H1 (cell line): ENCODE measurements at regions not wholly inside any gene's neighbourhood (a gene's known extent, or its start where the extent isn't known, plus 50 kb on each side); places are given as distances from the start of the nearest gene placed in this dataset.

Experiments used
- BACH1 ChIP-seq: IDR thresholded peaks from 2 replicates; pipeline ENCODE4 v1.6.1; 2012; ENCODE audit warnings: low read length, improper control_type of control experiment
- CBX8 ChIP-seq: fragments of 300-800, 300-1000 bp; sonication (generic); IDR thresholded peaks from 2 replicates; pipeline ENCODE4 v1.7.1; 2016; ENCODE audit warnings: low read depth, low read length, borderline replicate concordance
- CREB1 ChIP-seq: IDR thresholded peaks from 2 replicates; pipeline ENCODE4 v1.6.1; 2012; ENCODE audit warnings: inconsistent platforms
- RAD21 ChIP-seq, 2 experiments: IDR thresholded peaks in 1 of 2; conservative IDR thresholded peaks in 1 of 2; 2 replicates each; pipeline ENCODE4 v1.6.1; 2011; ENCODE audit warnings: low read depth in 2 of 2, low read length in 2 of 2, improper control_type of control experiment in 1 of 2, inconsistent platforms in 1 of 2, mild to moderate bottlenecking in 1 of 2, moderate library complexity in 1 of 2
- TF ChIP-seq, protein P1 (sequence below): fragments of 300-600 bp; sonication (generic); IDR thresholded peaks from 2 replicates; pipeline ENCODE4 v1.7.1; 2012; ENCODE audit warnings: low read length, moderate library complexity, mild to moderate bottlenecking, inconsistent platforms; ENCODE audit not compliant: insufficient replicate concordance
- TF ChIP-seq, protein P2 (sequence below), 3 experiments: IDR thresholded peaks; 1 replicate in 2 of 3; 2 replicates in 1 of 3; pipeline versions ENCODE4 v1.5.1 to v1.6.1; 2011; ENCODE audit warnings: low read length in 3 of 3, mild to moderate bottlenecking in 3 of 3, inconsistent platforms in 2 of 3, low read depth in 1 of 3, moderate library complexity in 1 of 3; ENCODE audit not compliant: insufficient read depth in 1 of 3; ENCODE audit errors: control extremely low read depth in 1 of 3

DNA sequence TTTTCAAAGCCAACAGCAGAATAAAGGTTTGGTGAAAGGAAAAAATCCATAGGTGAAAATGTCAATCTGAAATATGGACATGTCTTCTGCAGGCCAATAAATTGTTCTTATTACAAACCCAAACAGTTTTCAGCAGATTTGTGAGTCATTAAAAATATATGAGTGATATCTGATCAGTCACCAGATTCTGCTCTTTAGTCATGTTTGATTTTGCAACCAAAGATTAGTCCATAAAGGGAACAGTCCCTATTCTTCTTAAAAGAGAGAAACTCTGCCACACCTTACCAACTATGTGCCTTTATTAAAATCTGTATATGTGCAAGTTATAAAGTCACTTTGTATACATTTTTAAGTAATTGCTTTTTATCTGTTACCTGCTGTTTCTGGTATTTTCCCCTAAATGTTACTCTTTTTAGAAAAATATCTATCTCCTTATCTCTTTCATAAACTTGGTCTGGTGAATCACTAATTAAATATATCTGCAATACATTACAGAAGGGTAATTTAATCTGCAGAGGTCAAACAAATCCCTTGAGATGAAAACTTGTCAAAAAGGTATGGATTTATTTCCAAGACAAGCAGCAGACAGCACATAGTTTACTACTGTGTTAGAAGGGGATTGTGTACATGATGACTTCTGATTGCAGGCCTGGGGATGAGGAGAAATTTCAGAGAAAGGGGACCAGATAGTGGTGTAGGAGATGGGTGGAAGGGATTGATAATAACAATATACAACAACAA, 322.9 kb upstream of the NWD2 start (continued):
- TF ChIP-seq, protein P1, sequence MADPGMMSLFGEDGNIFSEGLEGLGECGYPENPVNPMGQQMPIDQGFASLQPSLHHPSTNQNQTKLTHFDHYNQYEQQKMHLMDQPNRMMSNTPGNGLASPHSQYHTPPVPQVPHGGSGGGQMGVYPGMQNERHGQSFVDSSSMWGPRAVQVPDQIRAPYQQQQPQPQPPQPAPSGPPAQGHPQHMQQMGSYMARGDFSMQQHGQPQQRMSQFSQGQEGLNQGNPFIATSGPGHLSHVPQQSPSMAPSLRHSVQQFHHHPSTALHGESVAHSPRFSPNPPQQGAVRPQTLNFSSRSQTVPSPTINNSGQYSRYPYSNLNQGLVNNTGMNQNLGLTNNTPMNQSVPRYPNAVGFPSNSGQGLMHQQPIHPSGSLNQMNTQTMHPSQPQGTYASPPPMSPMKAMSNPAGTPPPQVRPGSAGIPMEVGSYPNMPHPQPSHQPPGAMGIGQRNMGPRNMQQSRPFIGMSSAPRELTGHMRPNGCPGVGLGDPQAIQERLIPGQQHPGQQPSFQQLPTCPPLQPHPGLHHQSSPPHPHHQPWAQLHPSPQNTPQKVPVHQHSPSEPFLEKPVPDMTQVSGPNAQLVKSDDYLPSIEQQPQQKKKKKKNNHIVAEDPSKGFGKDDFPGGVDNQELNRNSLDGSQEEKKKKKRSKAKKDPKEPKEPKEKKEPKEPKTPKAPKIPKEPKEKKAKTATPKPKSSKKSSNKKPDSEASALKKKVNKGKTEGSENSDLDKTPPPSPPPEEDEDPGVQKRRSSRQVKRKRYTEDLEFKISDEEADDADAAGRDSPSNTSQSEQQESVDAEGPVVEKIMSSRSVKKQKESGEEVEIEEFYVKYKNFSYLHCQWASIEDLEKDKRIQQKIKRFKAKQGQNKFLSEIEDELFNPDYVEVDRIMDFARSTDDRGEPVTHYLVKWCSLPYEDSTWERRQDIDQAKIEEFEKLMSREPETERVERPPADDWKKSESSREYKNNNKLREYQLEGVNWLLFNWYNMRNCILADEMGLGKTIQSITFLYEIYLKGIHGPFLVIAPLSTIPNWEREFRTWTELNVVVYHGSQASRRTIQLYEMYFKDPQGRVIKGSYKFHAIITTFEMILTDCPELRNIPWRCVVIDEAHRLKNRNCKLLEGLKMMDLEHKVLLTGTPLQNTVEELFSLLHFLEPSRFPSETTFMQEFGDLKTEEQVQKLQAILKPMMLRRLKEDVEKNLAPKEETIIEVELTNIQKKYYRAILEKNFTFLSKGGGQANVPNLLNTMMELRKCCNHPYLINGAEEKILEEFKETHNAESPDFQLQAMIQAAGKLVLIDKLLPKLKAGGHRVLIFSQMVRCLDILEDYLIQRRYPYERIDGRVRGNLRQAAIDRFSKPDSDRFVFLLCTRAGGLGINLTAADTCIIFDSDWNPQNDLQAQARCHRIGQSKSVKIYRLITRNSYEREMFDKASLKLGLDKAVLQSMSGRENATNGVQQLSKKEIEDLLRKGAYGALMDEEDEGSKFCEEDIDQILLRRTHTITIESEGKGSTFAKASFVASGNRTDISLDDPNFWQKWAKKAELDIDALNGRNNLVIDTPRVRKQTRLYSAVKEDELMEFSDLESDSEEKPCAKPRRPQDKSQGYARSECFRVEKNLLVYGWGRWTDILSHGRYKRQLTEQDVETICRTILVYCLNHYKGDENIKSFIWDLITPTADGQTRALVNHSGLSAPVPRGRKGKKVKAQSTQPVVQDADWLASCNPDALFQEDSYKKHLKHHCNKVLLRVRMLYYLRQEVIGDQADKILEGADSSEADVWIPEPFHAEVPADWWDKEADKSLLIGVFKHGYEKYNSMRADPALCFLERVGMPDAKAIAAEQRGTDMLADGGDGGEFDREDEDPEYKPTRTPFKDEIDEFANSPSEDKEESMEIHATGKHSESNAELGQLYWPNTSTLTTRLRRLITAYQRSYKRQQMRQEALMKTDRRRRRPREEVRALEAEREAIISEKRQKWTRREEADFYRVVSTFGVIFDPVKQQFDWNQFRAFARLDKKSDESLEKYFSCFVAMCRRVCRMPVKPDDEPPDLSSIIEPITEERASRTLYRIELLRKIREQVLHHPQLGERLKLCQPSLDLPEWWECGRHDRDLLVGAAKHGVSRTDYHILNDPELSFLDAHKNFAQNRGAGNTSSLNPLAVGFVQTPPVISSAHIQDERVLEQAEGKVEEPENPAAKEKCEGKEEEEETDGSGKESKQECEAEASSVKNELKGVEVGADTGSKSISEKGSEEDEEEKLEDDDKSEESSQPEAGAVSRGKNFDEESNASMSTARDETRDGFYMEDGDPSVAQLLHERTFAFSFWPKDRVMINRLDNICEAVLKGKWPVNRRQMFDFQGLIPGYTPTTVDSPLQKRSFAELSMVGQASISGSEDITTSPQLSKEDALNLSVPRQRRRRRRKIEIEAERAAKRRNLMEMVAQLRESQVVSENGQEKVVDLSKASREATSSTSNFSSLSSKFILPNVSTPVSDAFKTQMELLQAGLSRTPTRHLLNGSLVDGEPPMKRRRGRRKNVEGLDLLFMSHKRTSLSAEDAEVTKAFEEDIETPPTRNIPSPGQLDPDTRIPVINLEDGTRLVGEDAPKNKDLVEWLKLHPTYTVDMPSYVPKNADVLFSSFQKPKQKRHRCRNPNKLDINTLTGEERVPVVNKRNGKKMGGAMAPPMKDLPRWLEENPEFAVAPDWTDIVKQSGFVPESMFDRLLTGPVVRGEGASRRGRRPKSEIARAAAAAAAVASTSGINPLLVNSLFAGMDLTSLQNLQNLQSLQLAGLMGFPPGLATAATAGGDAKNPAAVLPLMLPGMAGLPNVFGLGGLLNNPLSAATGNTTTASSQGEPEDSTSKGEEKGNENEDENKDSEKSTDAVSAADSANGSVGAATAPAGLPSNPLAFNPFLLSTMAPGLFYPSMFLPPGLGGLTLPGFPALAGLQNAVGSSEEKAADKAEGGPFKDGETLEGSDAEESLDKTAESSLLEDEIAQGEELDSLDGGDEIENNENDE: no peak
- TF ChIP-seq CREB1 (no peak), RAD21 (IDR thresholded peaks at IDR 0.05 in 1 of 2, conservative IDR thresholded peaks at IDR 0.05 in 1 of 2; ENCODE audit: low read depth in 2 of 2, low read length in 2 of 2) (no peak), CBX8 (no peak), BACH1 (no peak)
- TF ChIP-seq, protein P2, sequence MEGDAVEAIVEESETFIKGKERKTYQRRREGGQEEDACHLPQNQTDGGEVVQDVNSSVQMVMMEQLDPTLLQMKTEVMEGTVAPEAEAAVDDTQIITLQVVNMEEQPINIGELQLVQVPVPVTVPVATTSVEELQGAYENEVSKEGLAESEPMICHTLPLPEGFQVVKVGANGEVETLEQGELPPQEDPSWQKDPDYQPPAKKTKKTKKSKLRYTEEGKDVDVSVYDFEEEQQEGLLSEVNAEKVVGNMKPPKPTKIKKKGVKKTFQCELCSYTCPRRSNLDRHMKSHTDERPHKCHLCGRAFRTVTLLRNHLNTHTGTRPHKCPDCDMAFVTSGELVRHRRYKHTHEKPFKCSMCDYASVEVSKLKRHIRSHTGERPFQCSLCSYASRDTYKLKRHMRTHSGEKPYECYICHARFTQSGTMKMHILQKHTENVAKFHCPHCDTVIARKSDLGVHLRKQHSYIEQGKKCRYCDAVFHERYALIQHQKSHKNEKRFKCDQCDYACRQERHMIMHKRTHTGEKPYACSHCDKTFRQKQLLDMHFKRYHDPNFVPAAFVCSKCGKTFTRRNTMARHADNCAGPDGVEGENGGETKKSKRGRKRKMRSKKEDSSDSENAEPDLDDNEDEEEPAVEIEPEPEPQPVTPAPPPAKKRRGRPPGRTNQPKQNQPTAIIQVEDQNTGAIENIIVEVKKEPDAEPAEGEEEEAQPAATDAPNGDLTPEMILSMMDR (IDR thresholded peaks at IDR 0.05; ENCODE audit: control extremely low read depth in 1 of 3, insufficient read depth in 1 of 3, low read depth in 1 of 3, low read length in 3 of 3): no peak
